ENCODE measurements at regions not wholly inside any gene's neighbourhood (a gene's known extent, or its start where the extent isn't known, plus 50 kb on each side); places are given as distances from the start of the nearest gene placed in this dataset.
A peak's percentile ranks its signal among the peaks of the same experiment; 100 is the strongest.
"Not testable (repeated sequence)": the region's sequence is repeated elsewhere in the genome, so short reads cannot be mapped to it uniquely, and the experiment has no call there.

- Histone ChIP-seq H3K27me3 (ENCODE audit: control insufficient read depth, insufficient read depth, low read length) (no peaks in the 10 kb centered on the region), H3K36me3 (ENCODE audit: control insufficient read depth, insufficient read depth, low read length) (no peaks in the 10 kb centered on the region), H3K27ac (ENCODE audit: low read depth, low read length) (no peak overlapping the region), H3K4me3 (ENCODE audit: low read depth, low read length) (no peak overlapping the region), H3K4me1 (ENCODE audit: control insufficient read depth, insufficient read depth, low read length) (no peaks in the 10 kb centered on the region), H3K9me3 (ENCODE audit: control insufficient read depth, insufficient read depth, low read length) (no peaks in the 10 kb centered on the region)
- no peak for DNase-seq (ENCODE audit: low read depth in 4 of 6, low spot score in 6 of 6)
- 78% methylated on average over 4 of the region's 5 CpGs for WGBS (ENCODE audit: insufficient coverage)
Observed at GRCh38 chrX:55326985-55327384, 62.3 kb upstream of the PAGE3 start.

GRCh38 chrX:55335296-55335695, 70.6 kb upstream of the PAGE3 start:
- no peaks in the 10 kb centered on the region for H3K27me3 ChIP-seq (ENCODE audit: control insufficient read depth, insufficient read depth, low read length)
- WGBS (ENCODE audit: insufficient coverage) = 43% methylated on average over 1 of the region's 1 CpG
- H3K4me1 ChIP-seq (ENCODE audit: control insufficient read depth, insufficient read depth, low read length) = no peaks in the 10 kb centered on the region
- no peak overlapping the region for H3K4me3 ChIP-seq (ENCODE audit: low read depth, low read length)
- H3K9me3 ChIP-seq (ENCODE audit: control insufficient read depth, insufficient read depth, low read length) = no peaks in the 10 kb centered on the region
- no peak for DNase-seq (ENCODE audit: low read depth in 4 of 6, low spot score in 6 of 6)
- H3K36me3 ChIP-seq (ENCODE audit: control insufficient read depth, insufficient read depth, low read length) = no peaks in the 10 kb centered on the region
- H3K27ac ChIP-seq (ENCODE audit: low read depth, low read length) = no peak overlapping the region

GRCh38 chrX:55336176-55336575, 71.5 kb upstream of the PAGE3 start:
- no peaks in the 10 kb centered on the region for H3K36me3 ChIP-seq (ENCODE audit: control insufficient read depth, insufficient read depth, low read length)
- no peaks in the 10 kb centered on the region for H3K27me3 ChIP-seq (ENCODE audit: control insufficient read depth, insufficient read depth, low read length)
- no peaks in the 10 kb centered on the region for H3K9me3 ChIP-seq (ENCODE audit: control insufficient read depth, insufficient read depth, low read length)
- no peak for DNase-seq (ENCODE audit: low read depth in 4 of 6, low spot score in 6 of 6)
- no peaks in the 10 kb centered on the region for H3K4me1 ChIP-seq (ENCODE audit: control insufficient read depth, insufficient read depth, low read length)
- no peak overlapping the region for H3K27ac ChIP-seq (ENCODE audit: low read depth, low read length)
- no peak overlapping the region for H3K4me3 ChIP-seq (ENCODE audit: low read depth, low read length)

GRCh38 chrX:55340896-55341433, 76.2 kb upstream of the PAGE3 start:
- H3K27me3 ChIP-seq (ENCODE audit: control insufficient read depth, insufficient read depth, low read length) = no peaks in the 10 kb centered on the region
- 86% methylated on average over 1 of the region's 4 CpGs for WGBS (ENCODE audit: insufficient coverage)
- H3K4me3 ChIP-seq (ENCODE audit: low read depth, low read length) = no peak overlapping the region
- no peak for DNase-seq (ENCODE audit: low read depth in 4 of 6, low spot score in 6 of 6)
- no peaks in the 10 kb centered on the region for H3K36me3 ChIP-seq (ENCODE audit: control insufficient read depth, insufficient read depth, low read length)
- H3K9me3 ChIP-seq (ENCODE audit: control insufficient read depth, insufficient read depth, low read length) = no peaks in the 10 kb centered on the region
- no peak overlapping the region for H3K27ac ChIP-seq (ENCODE audit: low read depth, low read length)
- no peaks in the 10 kb centered on the region for H3K4me1 ChIP-seq (ENCODE audit: control insufficient read depth, insufficient read depth, low read length)

GRCh38 chrX:55342533-55343501, 78.1 kb upstream of the PAGE3 start:
- Histone ChIP-seq H3K9me3 (ENCODE audit: control insufficient read depth, insufficient read depth, low read length) (no peaks in the 10 kb centered on the region), H3K27me3 (ENCODE audit: control insufficient read depth, insufficient read depth, low read length) (no peaks in the 10 kb centered on the region), H3K4me3 (ENCODE audit: low read depth, low read length) (no peak overlapping the region), H3K27ac (ENCODE audit: low read depth, low read length) (no peak overlapping the region), H3K4me1 (ENCODE audit: control insufficient read depth, insufficient read depth, low read length) (no peaks in the 10 kb centered on the region), H3K36me3 (ENCODE audit: control insufficient read depth, insufficient read depth, low read length) (no peaks in the 10 kb centered on the region)
- peak in 2 of 6 donors; percentile 2 to 9 for DNase-seq (ENCODE audit: low read depth in 4 of 6, low spot score in 6 of 6)
- WGBS (ENCODE audit: insufficient coverage) = 45% methylated on average over 14 of the region's 21 CpGs

- peaks cover 3% of the 10 kb centered on the region for H3K9me3 ChIP-seq (ENCODE audit: control insufficient read depth, insufficient read depth, low read length)
- H3K4me3 ChIP-seq (ENCODE audit: low read depth, low read length) = no peak overlapping the region
- 64% methylated on average over 4 of the region's 6 CpGs for WGBS (ENCODE audit: insufficient coverage)
- no peaks in the 10 kb centered on the region for H3K27me3 ChIP-seq (ENCODE audit: control insufficient read depth, insufficient read depth, low read length)
- no peaks in the 10 kb centered on the region for H3K4me1 ChIP-seq (ENCODE audit: control insufficient read depth, insufficient read depth, low read length)
- no peak overlapping the region for H3K27ac ChIP-seq (ENCODE audit: low read depth, low read length)
- H3K36me3 ChIP-seq (ENCODE audit: control insufficient read depth, insufficient read depth, low read length) = no peaks in the 10 kb centered on the region
- DNase-seq (ENCODE audit: low read depth in 4 of 6, low spot score in 6 of 6) = no peak
Observed at GRCh38 chrX:55356609-55357008, 91.9 kb upstream of the PAGE3 start.

- Histone ChIP-seq H3K27me3 (ENCODE audit: control insufficient read depth, insufficient read depth, low read length) (no peaks in the 10 kb centered on the region), H3K4me1 (ENCODE audit: control insufficient read depth, insufficient read depth, low read length) (no peaks in the 10 kb centered on the region), H3K27ac (ENCODE audit: low read depth, low read length) (no peak overlapping the region), H3K36me3 (ENCODE audit: control insufficient read depth, insufficient read depth, low read length) (no peaks in the 10 kb centered on the region), H3K9me3 (ENCODE audit: control insufficient read depth, insufficient read depth, low read length) (peaks cover 3% of the 10 kb centered on the region), H3K4me3 (ENCODE audit: low read depth, low read length) (no peak overlapping the region)
- no CpG with 5 or more reads among the region's 1 CpG for WGBS (ENCODE audit: insufficient coverage)
- no peak for DNase-seq (ENCODE audit: low read depth in 4 of 6, low spot score in 6 of 6)
Observed at GRCh38 chrX:55357236-55357635, 92.5 kb upstream of the PAGE3 start.

GRCh38 chrX:55379396-55379795, 72.5 kb upstream of the MAGEH1 start:
- no peaks in the 10 kb centered on the region for H3K9me3 ChIP-seq (ENCODE audit: control insufficient read depth, insufficient read depth, low read length)
- no peaks in the 10 kb centered on the region for H3K4me1 ChIP-seq (ENCODE audit: control insufficient read depth, insufficient read depth, low read length)
- H3K27me3 ChIP-seq (ENCODE audit: control insufficient read depth, insufficient read depth, low read length) = no peaks in the 10 kb centered on the region
- 77% methylated on average over 3 of the region's 3 CpGs for WGBS (ENCODE audit: insufficient coverage)
- no peaks in the 10 kb centered on the region for H3K36me3 ChIP-seq (ENCODE audit: control insufficient read depth, insufficient read depth, low read length)
- no peak overlapping the region for H3K27ac ChIP-seq (ENCODE audit: low read depth, low read length)
- no peak overlapping the region for H3K4me3 ChIP-seq (ENCODE audit: low read depth, low read length)
- DNase-seq (ENCODE audit: low read depth in 4 of 6, low spot score in 6 of 6) = no peak

- DNase-seq (ENCODE audit: low read depth in 4 of 6, low spot score in 6 of 6) = no peak
Observed at GRCh38 chrX:55389376-55389775, 62.6 kb upstream of the MAGEH1 start.

GRCh38 chrX:55396836-55397235, 55.1 kb upstream of the MAGEH1 start:
- DNase-seq (ENCODE audit: low read depth in 4 of 6, low spot score in 6 of 6); H3K4me3 ChIP-seq (ENCODE audit: low read depth, low read length); H3K9me3 ChIP-seq (ENCODE audit: control insufficient read depth, insufficient read depth, low read length); H3K27ac ChIP-seq (ENCODE audit: low read depth, low read length); H3K27me3 ChIP-seq (ENCODE audit: control insufficient read depth, insufficient read depth, low read length); H3K4me1 ChIP-seq (ENCODE audit: control insufficient read depth, insufficient read depth, low read length); H3K36me3 ChIP-seq (ENCODE audit: control insufficient read depth, insufficient read depth, low read length): not testable (repeated sequence)
- 44% methylated on average over 3 of the region's 4 CpGs for WGBS (ENCODE audit: insufficient coverage)

More at GRCh38 chrX:55389376-55389775, 62.6 kb upstream of the MAGEH1 start:
- no peak overlapping the region for H3K4me3 ChIP-seq (ENCODE audit: low read depth, low read length)
- no peaks in the 10 kb centered on the region for H3K4me1 ChIP-seq (ENCODE audit: control insufficient read depth, insufficient read depth, low read length)
- no peaks in the 10 kb centered on the region for H3K27me3 ChIP-seq (ENCODE audit: control insufficient read depth, insufficient read depth, low read length)
- H3K9me3 ChIP-seq (ENCODE audit: control insufficient read depth, insufficient read depth, low read length) = no peaks in the 10 kb centered on the region
- 87% methylated on average over 3 of the region's 3 CpGs for WGBS (ENCODE audit: insufficient coverage)
- H3K36me3 ChIP-seq (ENCODE audit: control insufficient read depth, insufficient read depth, low read length) = no peaks in the 10 kb centered on the region
- no peak overlapping the region for H3K27ac ChIP-seq (ENCODE audit: low read depth, low read length)

Measured in spinal cord (tissue), 9 donors.